C4-2B (cell line): ENCODE measurements at regions not wholly inside any gene's neighbourhood (a gene's known extent, or its start where the extent isn't known, plus 50 kb on each side); places are given as distances from the start of the nearest gene placed in this dataset.

Experiments
- H3K27ac ChIP-seq: fragments of 450-650 bp; 2 replicates; pipeline ENCODE4 v1.5.1; 2017
- ZFX ChIP-seq: fragments of 450-650 bp; IDR thresholded peaks from 2 replicates; pipeline ENCODE4 v1.6.1; 2017
- TF ChIP-seq, protein P1 (sequence below): fragments of 450-650 bp; conservative IDR thresholded peaks from 2 replicates; pipeline ENCODE4 v1.5.1; 2017; ENCODE audit warnings: mild to moderate bottlenecking

GRCh38 chr10:3225561-3225960 lies 53.0 kb upstream of the PITRM1 start:
- no peak for TF ChIP-seq ZFX
- TF ChIP-seq, protein P1, sequence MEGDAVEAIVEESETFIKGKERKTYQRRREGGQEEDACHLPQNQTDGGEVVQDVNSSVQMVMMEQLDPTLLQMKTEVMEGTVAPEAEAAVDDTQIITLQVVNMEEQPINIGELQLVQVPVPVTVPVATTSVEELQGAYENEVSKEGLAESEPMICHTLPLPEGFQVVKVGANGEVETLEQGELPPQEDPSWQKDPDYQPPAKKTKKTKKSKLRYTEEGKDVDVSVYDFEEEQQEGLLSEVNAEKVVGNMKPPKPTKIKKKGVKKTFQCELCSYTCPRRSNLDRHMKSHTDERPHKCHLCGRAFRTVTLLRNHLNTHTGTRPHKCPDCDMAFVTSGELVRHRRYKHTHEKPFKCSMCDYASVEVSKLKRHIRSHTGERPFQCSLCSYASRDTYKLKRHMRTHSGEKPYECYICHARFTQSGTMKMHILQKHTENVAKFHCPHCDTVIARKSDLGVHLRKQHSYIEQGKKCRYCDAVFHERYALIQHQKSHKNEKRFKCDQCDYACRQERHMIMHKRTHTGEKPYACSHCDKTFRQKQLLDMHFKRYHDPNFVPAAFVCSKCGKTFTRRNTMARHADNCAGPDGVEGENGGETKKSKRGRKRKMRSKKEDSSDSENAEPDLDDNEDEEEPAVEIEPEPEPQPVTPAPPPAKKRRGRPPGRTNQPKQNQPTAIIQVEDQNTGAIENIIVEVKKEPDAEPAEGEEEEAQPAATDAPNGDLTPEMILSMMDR: no peak
- no peak overlapping the region for H3K27ac ChIP-seq

DNA sequence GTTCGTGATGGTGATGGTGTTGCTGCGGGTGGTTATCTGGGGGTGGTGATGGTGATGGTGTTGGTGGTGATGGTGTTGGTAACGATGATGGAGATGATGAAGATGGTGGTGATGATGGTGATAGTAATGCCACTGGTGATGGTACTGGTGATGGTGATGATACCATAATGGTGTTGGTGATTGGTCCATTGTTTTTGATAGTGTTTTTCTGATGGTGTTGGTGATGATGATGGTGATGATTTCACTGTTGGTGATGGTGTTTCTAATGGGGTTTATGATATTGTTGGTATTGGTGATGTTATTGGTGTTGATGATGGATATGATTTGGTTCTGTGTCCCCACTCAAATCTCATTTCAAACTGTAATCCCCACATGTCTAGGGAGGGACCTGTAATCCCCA lies 51.7 kb upstream of the PITRM1 start:
- H3K27ac ChIP-seq: no peak overlapping the region
- TF ChIP-seq ZFX: no peak
- TF ChIP-seq, protein P1: no peak

DNA sequence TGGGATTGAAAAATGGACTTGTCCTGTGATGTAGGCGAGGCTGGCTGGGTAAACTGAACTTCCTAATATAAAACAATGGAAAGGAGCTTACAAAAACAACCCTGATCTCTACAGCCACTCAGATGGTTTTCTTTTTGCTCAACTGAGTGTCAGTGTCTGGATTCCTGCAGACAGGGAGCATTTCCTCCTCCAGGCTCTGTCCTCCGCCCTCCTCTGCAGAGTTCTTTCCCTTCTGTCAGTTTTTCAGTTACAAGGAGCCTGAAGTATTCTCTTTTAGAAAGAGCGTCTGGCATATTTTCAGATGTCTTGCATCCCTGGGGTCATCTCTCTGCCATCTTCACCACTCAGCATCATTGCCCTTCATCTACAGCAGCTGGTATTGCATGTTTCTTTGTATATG lies 50.0 kb upstream of the PITRM1 start:
- TF ChIP-seq ZFX: no peak
- TF ChIP-seq, protein P1: no peak
- H3K27ac ChIP-seq: no peak overlapping the region
